ENCODE measurements at regions not wholly inside any gene's neighbourhood (a gene's known extent, or its start where the extent isn't known, plus 50 kb on each side); places are given as distances from the start of the nearest gene placed in this dataset.

DNA sequence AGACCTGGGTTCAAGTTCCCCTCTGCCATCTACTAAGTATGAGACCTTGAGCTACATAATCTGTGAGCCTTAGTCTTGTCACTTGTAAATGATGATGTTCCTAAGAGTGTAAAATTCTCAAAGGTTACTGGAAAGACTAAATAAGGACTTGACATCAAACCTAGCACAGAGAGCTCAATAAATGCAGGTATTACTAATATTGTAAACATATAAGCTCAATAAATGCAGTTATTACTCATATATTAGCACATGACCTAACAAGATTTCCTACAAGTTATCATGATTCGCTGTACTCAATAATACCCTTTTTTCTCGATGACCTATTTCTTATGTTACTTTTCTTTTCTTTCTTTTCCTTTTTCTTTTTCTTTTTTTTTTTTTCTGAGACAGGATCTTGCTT, 174.9 kb downstream of the ZNF281 start:
- in situ Hi-C loops (cut with HindIII; ENCODE audit: low pct_ligation_motif_present, low pct_unique_long_range_greater_than_20kb, low sequenced_read_pairs) = no loop called here
- no peak for DNase-seq

DNA sequence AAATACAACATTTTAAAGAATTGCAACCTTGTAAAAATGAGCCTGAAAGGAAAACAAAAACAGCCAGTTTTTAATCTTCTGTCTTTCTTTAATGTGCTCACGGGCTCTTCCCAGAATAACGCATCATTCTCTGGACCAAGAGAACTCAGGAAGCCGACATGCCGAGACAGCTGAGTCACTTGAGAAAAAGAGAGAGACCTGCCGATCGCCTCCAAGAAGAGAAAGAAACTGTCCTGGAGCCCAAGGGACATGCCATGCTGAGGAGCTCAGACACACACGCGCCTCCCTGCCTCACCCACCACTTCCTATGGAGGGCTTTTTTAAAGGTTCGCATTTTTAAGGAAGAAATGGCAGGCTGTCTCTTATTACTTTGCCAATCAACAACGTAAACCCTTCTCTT, 176.4 kb downstream of the ZNF281 start:
- DNase-seq = peak; percentile 16
- in situ Hi-C loops (cut with HindIII; ENCODE audit: low pct_ligation_motif_present, low pct_unique_long_range_greater_than_20kb, low sequenced_read_pairs) = no loop called here

DNA sequence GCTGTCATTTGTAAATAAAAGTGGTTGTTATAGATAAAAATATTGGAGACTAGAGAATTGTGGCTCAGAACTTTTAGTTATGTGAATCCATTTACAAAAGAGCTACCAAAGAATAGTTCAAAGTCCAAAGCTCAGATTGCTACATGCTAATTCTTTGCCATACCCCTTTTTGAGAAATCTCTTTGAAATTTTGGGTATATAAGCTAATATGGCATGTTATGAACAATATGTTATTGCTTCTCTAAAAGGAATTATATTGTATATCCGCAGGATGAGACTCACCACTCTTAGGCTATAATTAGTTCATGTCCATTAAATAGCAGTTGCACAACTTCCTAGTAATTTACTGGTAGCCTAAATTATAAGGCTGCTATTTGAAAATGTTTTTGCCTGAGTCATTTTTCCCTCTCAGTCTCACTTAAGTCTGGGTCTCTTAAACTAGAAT, 178.0 kb downstream of the ZNF281 start:
- DNase-seq = no peak

DNA sequence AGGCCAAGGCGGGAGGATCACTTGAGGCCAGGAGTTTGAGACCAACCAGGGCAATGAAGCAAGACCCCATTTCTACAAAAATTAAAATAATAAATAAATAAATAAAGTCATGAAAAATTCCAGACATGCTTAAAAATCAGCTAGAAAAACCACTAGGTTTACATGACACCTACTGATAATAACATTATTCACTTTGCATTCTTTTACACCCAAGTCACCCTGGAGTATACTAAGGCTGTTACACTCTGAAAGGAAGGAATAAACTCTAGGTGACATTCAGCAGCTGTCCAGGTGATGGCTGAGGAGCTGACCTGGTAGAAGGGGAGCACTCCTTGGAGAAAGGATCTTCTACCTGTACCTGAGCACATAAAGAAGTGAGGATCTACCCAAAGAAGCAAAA, 179.2 kb downstream of the ZNF281 start:
- no peak for DNase-seq
- in situ Hi-C loops (cut with HindIII; ENCODE audit: low pct_ligation_motif_present, low pct_unique_long_range_greater_than_20kb, low sequenced_read_pairs) = no loop called here

More for the DNA sequence above, 178.0 kb downstream of the ZNF281 start:
- in situ Hi-C loops (cut with HindIII; ENCODE audit: low pct_ligation_motif_present, low pct_unique_long_range_greater_than_20kb, low sequenced_read_pairs) = no loop called here

DNA sequence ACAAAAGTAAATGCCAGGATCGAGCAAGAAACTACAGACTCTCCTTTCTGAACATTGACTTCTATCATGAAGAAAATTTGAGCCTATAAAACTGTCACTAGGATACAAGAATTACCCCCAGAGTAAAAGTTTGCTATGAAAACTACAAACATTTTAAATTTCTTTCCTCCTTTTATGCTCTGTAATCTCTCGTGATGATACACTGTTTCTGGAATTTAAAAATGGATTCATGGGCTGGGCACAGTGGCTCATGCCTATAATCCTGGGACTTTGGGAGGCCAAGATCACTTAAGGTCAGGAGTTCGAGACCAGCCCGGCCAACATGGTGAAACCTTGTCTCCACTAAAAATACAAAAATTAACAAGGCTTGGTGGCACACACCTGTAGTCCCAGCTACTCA, 181.3 kb downstream of the ZNF281 start:
- no peak for DNase-seq
- in situ Hi-C loops (cut with HindIII; ENCODE audit: low pct_ligation_motif_present, low pct_unique_long_range_greater_than_20kb, low sequenced_read_pairs) = no loop called here

DNA sequence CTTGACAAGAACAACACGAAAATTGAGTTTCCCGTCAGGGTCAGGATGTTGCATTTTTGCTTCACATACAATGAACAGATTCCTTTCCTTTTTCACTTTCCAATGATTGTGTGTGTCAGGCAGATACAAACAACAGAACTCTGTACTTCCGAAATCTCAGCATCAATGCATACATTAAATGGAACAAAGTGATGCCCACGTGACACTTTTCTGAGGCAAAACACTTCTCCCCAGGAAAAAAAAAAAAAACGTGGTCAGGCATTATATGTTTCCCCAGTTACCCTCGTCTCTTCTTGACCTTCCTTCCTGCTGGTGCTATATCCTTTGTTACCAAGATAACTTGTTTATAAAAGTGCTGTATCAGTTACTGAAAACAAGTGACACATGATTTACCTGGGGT, 181.8 kb downstream of the ZNF281 start:
- in situ Hi-C loops (cut with HindIII; ENCODE audit: low pct_ligation_motif_present, low pct_unique_long_range_greater_than_20kb, low sequenced_read_pairs) = no loop called here
- no peak for DNase-seq

Measured in ACHN (cell line).